SU-DHL-6 (cell line): ENCODE measurements at regions not wholly inside any gene's neighbourhood (a gene's known extent, or its start where the extent isn't known, plus 50 kb on each side); places are given as distances from the start of the nearest gene placed in this dataset.

Source experiments
- EZH2phosphoT487 ChIP-seq: fragments of 200-600 bp; sonication (generic), shearing (Covaris generic); conservative IDR thresholded peaks from 2 replicates; pipeline ENCODE4 v1.6.1; 2018; ENCODE audit warnings: mild to moderate bottlenecking, antibody characterized with exemption, low read length, moderate library complexity, mixed read lengths
- TF ChIP-seq, protein P1 (sequence below): fragments of 200-600 bp; sonication (generic); IDR thresholded peaks from one replicate; pipeline ENCODE4 v1.5.1; 2017; ENCODE audit warnings: antibody characterized with exemption, mild to moderate bottlenecking, low read length, moderate library complexity; ENCODE audit not compliant: insufficient read depth, poor library complexity, severe bottlenecking

DNA sequence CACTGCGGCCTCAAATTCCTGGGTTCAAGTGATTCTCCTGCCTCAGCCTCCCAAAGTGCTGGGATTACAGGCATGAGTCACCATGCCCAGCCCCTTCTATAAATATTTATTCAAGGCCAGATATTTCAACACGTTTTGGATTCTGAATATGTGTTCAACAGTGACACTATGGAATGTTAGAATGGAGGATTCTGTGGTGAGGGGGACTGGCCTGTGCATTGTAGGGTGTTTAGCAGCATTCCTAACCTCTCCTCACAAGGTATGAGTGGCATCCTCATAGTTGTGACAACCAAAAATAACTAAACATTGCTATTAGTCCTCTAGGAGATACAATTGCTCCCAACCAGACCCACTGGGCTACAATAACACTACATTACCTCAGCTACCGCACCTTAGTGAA, 104.0 kb upstream of the ATP10A start:
- TF ChIP-seq, protein P1, sequence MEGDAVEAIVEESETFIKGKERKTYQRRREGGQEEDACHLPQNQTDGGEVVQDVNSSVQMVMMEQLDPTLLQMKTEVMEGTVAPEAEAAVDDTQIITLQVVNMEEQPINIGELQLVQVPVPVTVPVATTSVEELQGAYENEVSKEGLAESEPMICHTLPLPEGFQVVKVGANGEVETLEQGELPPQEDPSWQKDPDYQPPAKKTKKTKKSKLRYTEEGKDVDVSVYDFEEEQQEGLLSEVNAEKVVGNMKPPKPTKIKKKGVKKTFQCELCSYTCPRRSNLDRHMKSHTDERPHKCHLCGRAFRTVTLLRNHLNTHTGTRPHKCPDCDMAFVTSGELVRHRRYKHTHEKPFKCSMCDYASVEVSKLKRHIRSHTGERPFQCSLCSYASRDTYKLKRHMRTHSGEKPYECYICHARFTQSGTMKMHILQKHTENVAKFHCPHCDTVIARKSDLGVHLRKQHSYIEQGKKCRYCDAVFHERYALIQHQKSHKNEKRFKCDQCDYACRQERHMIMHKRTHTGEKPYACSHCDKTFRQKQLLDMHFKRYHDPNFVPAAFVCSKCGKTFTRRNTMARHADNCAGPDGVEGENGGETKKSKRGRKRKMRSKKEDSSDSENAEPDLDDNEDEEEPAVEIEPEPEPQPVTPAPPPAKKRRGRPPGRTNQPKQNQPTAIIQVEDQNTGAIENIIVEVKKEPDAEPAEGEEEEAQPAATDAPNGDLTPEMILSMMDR: no peak
- TF ChIP-seq EZH2phosphoT487: no peak
